HG03432 (cell line): ENCODE measurements at regions not wholly inside any gene's neighbourhood (a gene's known extent, or its start where the extent isn't known, plus 50 kb on each side); places are given as distances from the start of the nearest gene placed in this dataset.

Experiments
- ATAC-seq: cut with Tn5 transposase; IDR thresholded peaks from one replicate; pipeline ENCODE4 v1.9.1; 2021; ENCODE audit warnings: mild to moderate bottlenecking, moderate library complexity; ENCODE audit not compliant: unreplicated experiment

GRCh38 chr21:27703791-27704190 lies 736.9 kb upstream of the ADAMTS5 start:
- no peak for ATAC-seq

DNA sequence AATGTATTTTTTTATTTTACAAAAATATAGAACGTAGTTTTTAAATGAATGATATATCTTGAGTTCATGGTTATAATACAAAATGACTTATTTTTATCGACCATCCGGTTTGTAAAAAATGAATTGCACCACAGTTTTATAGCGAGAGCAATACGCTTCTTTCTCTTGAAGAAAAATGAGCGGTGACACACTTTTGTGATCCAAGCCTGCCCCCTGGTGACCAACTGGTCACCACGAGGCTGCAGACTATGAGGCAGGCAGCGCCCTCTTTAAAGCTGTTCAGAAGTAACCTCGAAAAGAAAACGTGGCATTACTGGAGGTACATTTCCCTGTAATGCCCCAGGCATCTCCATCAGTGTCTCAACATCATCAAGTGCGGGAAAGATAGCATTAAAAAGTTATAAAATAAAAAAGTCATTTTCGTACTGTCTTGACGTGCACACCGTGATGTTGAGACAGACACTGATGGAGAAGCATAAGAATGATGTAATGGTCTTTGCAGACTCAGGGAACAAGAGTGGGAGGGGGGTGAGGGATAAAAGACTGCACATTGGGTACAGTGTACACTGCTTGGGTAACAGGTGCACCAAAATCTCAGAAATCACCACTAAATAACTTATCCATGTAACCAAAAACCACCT lies 734.2 kb upstream of the ADAMTS5 start:
- peak; percentile 82 for ATAC-seq

- no peak for ATAC-seq
These were observed 728.4 kb upstream of the ADAMTS5 start for GRCh38 chr21:27695246-27695645.

GRCh38 chr21:27694667-27695066 lies 727.8 kb upstream of the ADAMTS5 start:
- no peak for ATAC-seq

DNA sequence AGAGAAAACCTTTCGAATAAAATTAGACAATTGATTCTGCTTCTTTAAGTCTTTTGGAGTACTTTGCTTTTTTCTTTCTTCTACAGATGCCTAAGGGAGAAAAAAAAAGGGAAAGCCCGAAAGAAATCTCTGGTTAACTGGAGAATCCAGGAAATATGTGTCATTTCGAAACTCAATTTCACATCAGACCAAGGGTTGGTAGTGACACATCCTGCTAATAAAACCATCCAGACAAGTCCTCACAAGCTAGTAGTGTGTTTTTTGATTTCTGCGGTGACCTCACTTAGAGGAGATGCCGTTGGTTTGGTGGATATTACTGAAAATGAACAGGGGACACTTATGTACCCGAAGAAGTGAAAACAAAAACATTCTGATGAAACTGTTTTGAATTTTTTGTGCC lies 726.5 kb upstream of the ADAMTS5 start:
- no peak for ATAC-seq

GRCh38 chr21:27691516-27691915 lies 724.6 kb upstream of the ADAMTS5 start:
- no peak for ATAC-seq

- no peak for ATAC-seq
These were observed 724.1 kb upstream of the ADAMTS5 start for GRCh38 chr21:27691006-27691405.

DNA sequence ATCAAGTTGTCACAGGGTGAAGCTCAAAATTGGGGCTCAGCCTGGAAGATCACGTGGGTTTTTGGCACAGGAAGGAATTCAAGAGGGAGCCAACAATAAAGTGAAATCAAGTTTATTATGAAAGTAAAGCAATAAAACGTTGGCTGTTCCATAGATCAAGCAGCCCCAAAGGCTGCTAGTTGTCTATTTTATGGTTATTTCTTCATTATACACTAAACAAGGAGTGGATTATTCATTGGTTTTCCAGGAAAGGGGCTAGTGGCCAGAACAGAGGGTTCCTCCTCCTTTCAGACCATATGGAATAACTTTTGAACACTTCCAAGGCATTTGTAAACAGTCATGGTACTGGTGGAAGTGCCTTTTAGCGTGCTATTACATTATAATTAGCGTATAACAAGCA lies 723.5 kb upstream of the ADAMTS5 start:
- no peak for ATAC-seq

DNA sequence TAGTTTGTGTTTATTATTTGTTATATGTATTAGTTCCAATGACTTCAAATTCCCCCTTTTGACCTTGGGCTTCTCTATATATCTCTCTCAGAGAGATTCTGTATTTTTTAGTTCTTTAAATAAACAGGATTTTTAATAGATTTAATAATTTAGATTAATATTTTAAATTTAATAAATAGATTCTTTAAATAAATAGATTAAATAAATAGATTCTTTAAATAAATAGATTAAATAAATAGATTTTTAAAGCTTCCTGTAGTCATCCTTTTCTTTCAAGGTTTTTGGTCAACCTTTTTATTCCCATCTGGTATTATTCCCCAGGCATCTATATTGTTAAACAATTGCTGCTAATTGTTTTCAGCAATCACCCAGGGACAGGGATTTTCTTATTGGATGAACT lies 721.9 kb upstream of the ADAMTS5 start:
- ATAC-seq, result no peak

- ATAC-seq, result no peak
These were observed 716.4 kb upstream of the ADAMTS5 start for GRCh38 chr21:27683292-27683691.

DNA sequence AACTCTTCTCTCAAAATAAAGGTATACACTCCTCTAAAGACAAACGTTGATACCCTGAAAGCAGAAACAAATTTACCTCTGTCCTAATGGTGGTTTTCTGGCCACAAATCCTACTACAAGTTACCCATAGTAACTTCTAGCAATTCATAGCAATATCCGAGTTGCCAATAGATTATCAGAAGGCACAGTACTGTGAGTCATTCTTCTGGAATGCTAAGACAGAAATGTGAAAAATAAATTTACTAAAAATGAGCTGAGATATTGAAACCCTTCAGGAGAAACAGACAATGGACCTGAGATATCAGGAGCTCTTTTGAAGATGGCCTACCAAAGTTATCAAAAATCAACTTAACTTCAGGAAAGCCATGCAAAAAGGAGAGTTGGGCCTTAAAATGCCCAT lies 715.0 kb upstream of the ADAMTS5 start:
- ATAC-seq, result no peak

DNA sequence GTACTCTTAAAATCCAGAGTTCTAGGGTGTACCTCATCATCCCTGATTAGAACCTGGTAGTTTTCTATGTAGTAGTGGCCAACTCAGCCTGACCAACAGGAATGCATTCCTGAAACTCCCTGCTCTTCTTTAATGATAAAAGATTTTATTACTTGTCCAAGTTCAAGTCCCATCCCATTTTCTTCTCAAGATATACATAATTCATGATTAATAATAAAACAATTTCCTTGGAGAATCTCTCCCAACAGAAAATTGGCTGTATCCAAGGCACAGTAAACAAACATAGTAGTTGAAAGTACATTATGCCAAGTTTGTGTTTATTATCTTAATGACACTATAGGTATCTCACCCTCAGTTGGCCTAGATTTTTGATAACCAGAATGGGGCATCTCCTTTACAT lies 714.1 kb upstream of the ADAMTS5 start:
- no peak for ATAC-seq

GRCh38 chr21:27680181-27680580 lies 713.3 kb upstream of the ADAMTS5 start:
- ATAC-seq, result no peak

GRCh38 chr21:27678511-27678910 lies 711.6 kb upstream of the ADAMTS5 start:
- ATAC-seq, result no peak

GRCh38 chr21:27677546-27677945 lies 710.7 kb upstream of the ADAMTS5 start:
- ATAC-seq, result no peak

- no peak for ATAC-seq
These were observed 708.4 kb upstream of the ADAMTS5 start for GRCh38 chr21:27675306-27675705.

- ATAC-seq, result no peak
These were observed 707.2 kb upstream of the ADAMTS5 start for GRCh38 chr21:27674041-27674615.

DNA sequence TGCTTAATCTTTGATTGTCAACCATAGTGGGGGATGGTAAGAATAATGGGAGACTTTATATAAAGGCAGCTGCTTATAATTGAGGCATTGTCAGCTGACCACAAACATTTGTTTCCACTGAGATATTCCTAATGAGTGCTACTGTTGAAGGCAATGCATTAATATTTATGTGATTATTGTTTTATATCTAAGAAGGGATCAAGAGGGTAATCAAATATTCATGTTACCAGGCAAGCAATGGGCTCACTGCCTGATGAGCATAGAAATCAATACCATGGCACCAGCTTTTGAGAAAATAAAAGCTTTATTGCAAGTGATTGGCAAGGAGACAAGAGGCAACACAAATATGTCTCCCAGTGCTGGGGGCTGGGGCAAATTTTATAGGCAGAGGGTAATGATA lies 706.7 kb upstream of the ADAMTS5 start:
- ATAC-seq, result no peak

GRCh38 chr21:27671207-27671606 lies 704.3 kb upstream of the ADAMTS5 start:
- ATAC-seq, result no peak

DNA sequence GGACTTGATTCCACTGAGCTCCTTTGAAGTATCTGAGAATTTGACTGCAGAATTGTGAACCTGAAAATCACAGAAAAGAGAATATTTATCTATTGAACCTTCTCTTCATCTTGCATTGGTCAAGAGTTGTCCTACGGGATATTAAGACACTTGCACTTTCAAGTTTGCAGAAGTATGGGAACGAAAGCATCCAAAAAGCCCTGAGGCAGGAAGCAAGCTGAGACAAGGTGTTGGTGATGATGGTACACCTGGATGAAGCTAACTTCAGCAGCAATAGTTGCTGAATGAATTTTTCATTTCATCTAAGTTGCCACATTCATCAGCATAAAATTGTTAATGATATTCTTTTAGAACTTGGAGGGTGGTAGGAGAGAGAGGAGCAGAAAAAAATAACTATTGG lies 686.6 kb upstream of the ADAMTS5 start:
- no peak for ATAC-seq

- no peak for ATAC-seq
These were observed 682.9 kb upstream of the ADAMTS5 start for GRCh38 chr21:27649762-27650161.

DNA sequence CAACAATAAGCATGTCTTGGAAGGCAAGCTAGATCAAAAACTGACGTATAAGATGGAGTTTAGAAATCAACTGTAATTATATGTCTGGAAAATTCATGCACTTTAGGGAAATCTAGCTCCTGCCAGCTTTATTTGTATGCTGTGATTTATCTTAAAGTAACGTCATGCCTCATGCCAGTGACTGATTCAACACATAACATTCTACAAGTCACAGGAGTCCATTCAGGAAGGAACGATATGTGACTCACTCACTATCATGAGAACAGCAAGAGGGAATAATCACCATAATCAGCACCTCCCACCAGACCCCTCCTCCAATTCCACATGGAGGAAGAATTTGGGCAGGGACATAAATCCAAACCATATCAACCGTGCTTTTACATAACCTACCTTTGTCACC lies 682.4 kb upstream of the ADAMTS5 start:
- no peak for ATAC-seq

DNA sequence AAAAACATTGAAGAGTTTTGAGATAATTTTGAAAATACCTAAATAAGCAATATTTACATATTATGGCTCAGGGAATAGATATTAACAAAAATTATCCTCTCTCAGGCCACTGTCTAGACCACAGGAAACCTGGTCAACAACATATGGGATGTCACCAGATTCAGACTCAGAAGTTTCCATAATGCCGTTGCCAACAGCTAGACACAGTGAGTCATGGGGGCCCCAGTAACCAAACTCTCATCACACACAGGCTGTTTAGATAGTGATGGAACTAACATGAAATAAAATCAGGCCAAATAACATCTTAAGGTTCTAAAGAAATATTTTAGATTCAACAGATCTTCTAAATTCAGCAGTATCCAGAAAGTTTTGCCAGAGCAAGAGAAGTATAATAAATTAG lies 681.7 kb upstream of the ADAMTS5 start:
- no peak for ATAC-seq
